ENCODE measurements at regions not wholly inside any gene's neighbourhood (a gene's known extent, or its start where the extent isn't known, plus 50 kb on each side); places are given as distances from the start of the nearest gene placed in this dataset.

DNA sequence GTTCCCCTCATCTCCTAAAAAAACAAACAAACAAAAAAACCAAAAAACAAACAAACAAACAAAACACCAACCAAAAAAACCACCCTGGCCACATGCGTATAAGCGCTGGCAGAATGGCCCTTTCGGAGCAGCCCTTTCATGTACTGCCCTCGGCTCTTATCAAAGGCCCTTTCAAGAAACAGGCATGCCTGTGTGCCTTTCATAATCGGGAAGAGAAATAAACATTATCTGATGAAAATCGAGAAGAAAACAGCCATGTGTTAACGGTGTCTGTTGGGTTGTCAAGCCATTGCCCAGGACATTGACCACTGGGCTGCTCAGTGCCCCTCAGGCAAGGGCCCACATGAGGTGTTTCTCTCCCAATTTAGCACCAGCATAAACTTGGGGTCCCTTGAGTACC, 68.3 kb downstream of the PJA1 start:
- no peaks in the 10 kb centered on the region for H3K36me3 ChIP-seq (ENCODE audit: insufficient read depth, low read depth, low read length)
- no peak overlapping the region for H3K27ac ChIP-seq (ENCODE audit: low read length)
- H3K9me3 ChIP-seq (ENCODE audit: insufficient read depth, low read depth, low read length) = no peaks in the 10 kb centered on the region
- H3K27me3 ChIP-seq (ENCODE audit: insufficient read depth, low read length) = no peaks in the 10 kb centered on the region
- H3K4me1 ChIP-seq (ENCODE audit: insufficient read depth, low read length) = no peaks in the 10 kb centered on the region
- no peak overlapping the region for H3K9ac ChIP-seq (ENCODE audit: low read depth, low read length)
- no peak overlapping the region for H3K4me3 ChIP-seq (ENCODE audit: low read length)

DNA sequence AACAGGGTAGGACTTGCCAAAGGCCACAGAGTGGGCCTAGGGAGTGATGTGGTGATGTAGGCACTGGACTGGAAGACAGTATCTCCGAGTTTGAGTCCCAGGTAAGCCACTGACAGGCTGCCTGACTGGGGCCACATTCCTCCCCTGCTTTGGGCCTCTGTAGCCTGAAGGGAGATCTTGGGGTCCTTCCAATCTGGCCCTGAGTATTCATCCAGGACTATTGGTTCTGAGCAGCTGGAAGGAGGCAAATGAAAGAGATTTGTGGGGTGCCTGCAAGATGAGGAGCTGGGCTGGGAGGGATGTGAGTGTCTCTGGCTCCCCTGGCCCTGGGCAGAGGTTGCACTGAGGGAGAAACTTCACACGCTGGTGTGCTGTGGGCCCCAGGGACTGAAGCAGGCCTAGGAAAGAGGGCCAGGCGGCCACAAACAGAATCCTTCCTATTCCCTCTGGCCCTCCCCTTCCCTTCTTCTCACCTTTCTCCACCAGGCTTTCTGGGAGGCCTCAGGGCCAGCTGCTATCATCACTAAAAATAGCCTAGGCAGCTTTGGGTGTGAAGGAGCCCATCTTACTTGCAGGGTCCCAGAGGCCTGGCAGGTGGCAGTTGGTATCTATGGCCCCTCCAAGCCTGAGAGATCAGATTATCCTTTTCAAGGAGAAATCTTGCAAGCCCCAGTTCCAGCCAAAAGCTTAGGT, 70.1 kb downstream of the PJA1 start:
- no peaks in the 10 kb centered on the region for H3K36me3 ChIP-seq (ENCODE audit: insufficient read depth, low read depth, low read length)
- H3K27me3 ChIP-seq (ENCODE audit: insufficient read depth, low read length) = no peaks in the 10 kb centered on the region
- H3K27ac ChIP-seq (ENCODE audit: low read length) = no peak overlapping the region
- no peaks in the 10 kb centered on the region for H3K9me3 ChIP-seq (ENCODE audit: insufficient read depth, low read depth, low read length)
- no peak overlapping the region for H3K9ac ChIP-seq (ENCODE audit: low read depth, low read length)
- no peak overlapping the region for H3K4me3 ChIP-seq (ENCODE audit: low read length)
- no peaks in the 10 kb centered on the region for H3K4me1 ChIP-seq (ENCODE audit: insufficient read depth, low read length)

DNA sequence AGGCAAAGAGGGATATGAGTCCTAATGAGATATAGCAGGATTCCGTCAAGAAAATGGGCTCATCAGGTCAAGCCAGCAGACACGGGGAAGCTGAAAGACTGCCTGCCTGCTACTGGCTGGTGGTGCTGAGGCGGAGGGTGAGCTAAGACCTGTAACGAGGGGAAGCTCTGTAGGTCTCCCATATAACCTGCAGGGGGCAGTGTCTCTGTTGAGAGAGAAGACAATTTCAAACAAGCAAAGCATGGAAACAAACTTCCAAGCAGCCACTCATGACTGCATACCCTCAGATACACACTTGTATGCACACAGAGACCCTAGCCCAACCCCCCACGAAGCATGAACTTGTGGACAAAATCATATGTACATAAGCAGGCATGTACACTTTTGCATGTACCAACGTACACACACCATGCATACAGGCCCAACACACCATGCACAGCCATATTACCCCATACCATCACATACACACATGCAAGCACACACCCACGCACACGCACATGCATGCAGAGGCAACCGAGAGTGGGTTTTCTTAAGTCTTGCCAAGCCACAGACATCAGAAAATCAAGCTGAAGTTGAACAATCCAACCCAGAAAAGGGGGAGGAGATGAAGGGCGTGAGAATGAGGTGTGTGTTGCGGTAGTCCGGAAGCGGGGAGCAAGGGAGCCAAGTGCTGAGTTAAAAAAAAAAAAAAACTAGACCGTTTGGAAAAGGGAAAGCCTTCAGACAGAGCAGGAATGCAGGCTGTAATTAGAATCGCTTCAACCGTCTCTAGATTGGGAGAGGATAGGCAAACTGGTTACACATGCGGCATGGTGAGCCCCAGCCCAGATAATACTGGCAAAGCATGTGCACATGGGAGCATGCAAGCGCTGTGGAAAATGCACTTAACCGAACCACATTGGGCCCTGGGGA, 71.0 kb downstream of the PJA1 start:
- Histone ChIP-seq H3K4me1 (ENCODE audit: insufficient read depth, low read length) (no peaks in the 10 kb centered on the region), H3K27me3 (ENCODE audit: insufficient read depth, low read length) (no peaks in the 10 kb centered on the region), H3K4me3 (ENCODE audit: low read length) (no peak overlapping the region), H3K9ac (ENCODE audit: low read depth, low read length) (no peak overlapping the region), H3K27ac (ENCODE audit: low read length) (no peak overlapping the region), H3K9me3 (ENCODE audit: insufficient read depth, low read depth, low read length) (no peaks in the 10 kb centered on the region), H3K36me3 (ENCODE audit: insufficient read depth, low read depth, low read length) (no peaks in the 10 kb centered on the region)

DNA sequence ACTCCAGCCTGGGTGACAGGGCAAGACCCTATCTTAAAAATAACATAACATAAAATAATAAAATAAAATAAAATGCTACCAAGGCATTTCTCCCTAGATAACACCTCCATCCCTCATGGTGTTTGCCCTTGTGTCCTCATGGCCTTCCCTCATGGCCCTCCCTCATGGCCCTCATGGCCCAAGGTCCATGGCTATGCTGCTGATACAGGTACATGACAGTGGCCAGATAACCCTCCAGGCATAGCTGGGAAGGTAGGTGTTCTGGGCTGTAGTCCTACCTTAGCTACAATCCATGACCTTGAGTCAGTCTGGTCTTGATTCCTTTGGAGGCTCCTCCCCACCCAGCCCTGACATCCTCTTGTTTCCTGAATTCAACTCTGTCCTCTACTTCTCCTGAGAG, 75.2 kb downstream of the PJA1 start:
- H3K4me1 ChIP-seq (ENCODE audit: insufficient read depth, low read length) = no peaks in the 10 kb centered on the region
- H3K36me3 ChIP-seq (ENCODE audit: insufficient read depth, low read depth, low read length) = no peaks in the 10 kb centered on the region
- H3K9me3 ChIP-seq (ENCODE audit: insufficient read depth, low read depth, low read length) = no peaks in the 10 kb centered on the region
- no peak overlapping the region for H3K27ac ChIP-seq (ENCODE audit: low read length)
- H3K4me3 ChIP-seq (ENCODE audit: low read length) = no peak overlapping the region
- H3K9ac ChIP-seq (ENCODE audit: low read depth, low read length) = no peak overlapping the region
- H3K27me3 ChIP-seq (ENCODE audit: insufficient read depth, low read length) = no peaks in the 10 kb centered on the region

DNA sequence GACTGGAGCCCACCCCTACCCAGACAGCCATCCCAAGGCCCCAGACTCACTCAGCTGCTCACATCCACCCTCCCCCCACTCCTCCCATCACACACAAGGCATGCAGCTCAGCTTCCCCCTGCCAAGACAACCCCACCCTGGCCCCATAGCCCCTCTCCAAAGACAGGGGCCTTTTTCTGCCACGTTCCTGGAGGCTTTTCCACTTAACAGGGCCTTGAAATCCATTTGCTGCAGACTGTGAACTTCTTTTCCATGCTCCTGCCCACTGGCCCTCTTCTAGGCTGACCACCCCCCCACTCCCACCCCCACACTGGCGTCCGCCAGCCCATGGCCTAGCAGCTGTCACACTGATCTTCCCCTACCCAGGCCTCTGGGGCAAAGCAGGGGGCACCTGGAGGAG, 76.0 kb downstream of the PJA1 start:
- H3K27ac ChIP-seq (ENCODE audit: low read length) = no peak overlapping the region

DNA sequence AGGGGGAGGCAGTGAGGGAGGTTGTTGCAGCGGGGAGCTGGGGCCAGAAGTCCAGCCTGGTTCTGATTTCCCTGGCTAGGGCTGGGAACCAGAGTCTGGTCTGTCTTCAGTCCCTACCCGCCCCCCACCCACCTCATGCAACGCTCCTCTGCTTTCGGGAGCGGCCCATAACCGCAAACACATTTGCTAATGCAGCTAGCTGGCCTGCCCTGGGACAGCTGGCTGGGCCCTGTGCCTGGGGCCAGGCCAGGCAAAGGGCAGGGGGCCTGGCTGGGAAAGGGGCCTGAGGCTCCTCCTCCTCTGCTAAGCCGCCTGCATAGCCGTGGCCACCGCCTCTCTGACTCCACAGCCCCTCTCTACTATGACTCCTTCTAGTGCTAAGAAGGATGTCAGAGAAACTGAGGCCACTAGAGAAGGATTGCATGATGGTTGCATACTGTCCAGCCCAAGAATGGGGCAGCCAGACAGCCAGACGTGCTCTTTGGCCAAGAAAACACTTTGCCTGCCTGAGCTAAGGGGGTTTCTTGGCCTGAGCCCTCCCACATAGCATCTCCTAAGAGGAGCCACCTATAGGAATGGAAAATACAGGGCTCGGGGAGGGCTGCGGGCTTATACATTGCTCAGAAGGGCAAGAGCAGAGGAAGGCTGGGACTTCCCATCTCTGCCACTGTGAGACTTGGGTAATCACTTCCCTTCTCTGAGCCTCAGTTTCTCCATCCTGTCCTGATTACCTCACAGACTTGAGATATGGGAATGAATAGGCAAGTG, 76.9 kb downstream of the PJA1 start:
- Histone ChIP-seq H3K9me3 (ENCODE audit: insufficient read depth, low read depth, low read length) (no peaks in the 10 kb centered on the region), H3K36me3 (ENCODE audit: insufficient read depth, low read depth, low read length) (no peaks in the 10 kb centered on the region), H3K4me3 (ENCODE audit: low read length) (no peak overlapping the region), H3K27me3 (ENCODE audit: insufficient read depth, low read length) (no peaks in the 10 kb centered on the region), H3K27ac (ENCODE audit: low read length) (no peak overlapping the region), H3K4me1 (ENCODE audit: insufficient read depth, low read length) (no peaks in the 10 kb centered on the region), H3K9ac (ENCODE audit: low read depth, low read length) (no peak overlapping the region)

More for the DNA sequence above, 76.0 kb downstream of the PJA1 start:
- no peak overlapping the region for H3K4me3 ChIP-seq (ENCODE audit: low read length)
- H3K36me3 ChIP-seq (ENCODE audit: insufficient read depth, low read depth, low read length) = no peaks in the 10 kb centered on the region
- no peaks in the 10 kb centered on the region for H3K4me1 ChIP-seq (ENCODE audit: insufficient read depth, low read length)
- no peaks in the 10 kb centered on the region for H3K9me3 ChIP-seq (ENCODE audit: insufficient read depth, low read depth, low read length)
- H3K27me3 ChIP-seq (ENCODE audit: insufficient read depth, low read length) = no peaks in the 10 kb centered on the region
- H3K9ac ChIP-seq (ENCODE audit: low read depth, low read length) = no peak overlapping the region

DNA sequence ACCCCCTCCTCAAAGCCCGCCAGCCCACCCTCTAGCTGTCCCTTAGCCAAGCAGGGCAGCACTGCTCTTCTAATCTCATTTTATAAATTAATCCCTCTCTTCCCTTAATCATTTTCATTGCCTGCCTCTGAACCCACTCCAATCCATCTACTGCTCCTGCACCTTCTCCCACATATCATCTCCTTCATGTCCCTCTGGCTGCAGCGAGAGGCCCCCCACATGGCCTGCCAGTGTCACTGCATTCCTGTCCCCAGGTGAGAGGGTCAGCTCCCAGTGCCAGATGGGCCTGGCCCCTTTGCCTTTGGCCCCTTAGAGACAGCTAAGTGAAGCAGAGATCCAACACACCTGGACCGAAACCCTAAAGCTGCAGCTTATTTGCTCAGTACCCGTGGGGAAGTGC, 79.4 kb downstream of the PJA1 start:
- Histone ChIP-seq H3K27me3 (ENCODE audit: insufficient read depth, low read length) (no peaks in the 10 kb centered on the region), H3K9me3 (ENCODE audit: insufficient read depth, low read depth, low read length) (no peaks in the 10 kb centered on the region), H3K4me3 (ENCODE audit: low read length) (no peak overlapping the region), H3K27ac (ENCODE audit: low read length) (no peak overlapping the region), H3K9ac (ENCODE audit: low read depth, low read length) (no peak overlapping the region), H3K4me1 (ENCODE audit: insufficient read depth, low read length) (no peaks in the 10 kb centered on the region; the same call in 1 of the 2 replicates), H3K36me3 (ENCODE audit: insufficient read depth, low read depth, low read length) (no peaks in the 10 kb centered on the region)

DNA sequence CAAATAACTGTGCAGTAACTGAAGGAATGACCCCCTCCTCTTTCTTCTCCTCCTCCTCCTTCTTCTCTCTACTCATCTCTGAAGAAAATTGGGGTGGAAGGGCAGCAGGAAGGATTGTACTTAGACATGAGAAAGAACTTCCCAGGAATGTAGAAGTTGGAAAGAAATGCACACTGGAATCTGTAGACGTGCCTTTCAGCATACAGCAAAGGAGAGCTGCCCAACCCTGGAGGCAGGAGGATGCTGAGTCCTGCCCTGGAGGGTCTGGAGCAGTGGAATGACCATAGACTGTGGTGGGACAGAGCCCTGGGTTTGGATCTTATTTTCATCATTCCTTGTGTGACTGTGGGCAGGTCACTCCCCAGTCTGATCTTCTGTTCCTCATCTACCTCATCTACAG, 80.1 kb downstream of the PJA1 start:
- Histone ChIP-seq H3K4me1 (ENCODE audit: insufficient read depth, low read length) (no peaks in the 10 kb centered on the region; the same call in 1 of the 2 replicates), H3K27ac (ENCODE audit: low read length) (no peak overlapping the region), H3K4me3 (ENCODE audit: low read length) (no peak overlapping the region), H3K9me3 (ENCODE audit: insufficient read depth, low read depth, low read length) (no peaks in the 10 kb centered on the region), H3K27me3 (ENCODE audit: insufficient read depth, low read length) (no peaks in the 10 kb centered on the region), H3K9ac (ENCODE audit: low read depth, low read length) (no peak overlapping the region), H3K36me3 (ENCODE audit: insufficient read depth, low read depth, low read length) (no peaks in the 10 kb centered on the region)

DNA sequence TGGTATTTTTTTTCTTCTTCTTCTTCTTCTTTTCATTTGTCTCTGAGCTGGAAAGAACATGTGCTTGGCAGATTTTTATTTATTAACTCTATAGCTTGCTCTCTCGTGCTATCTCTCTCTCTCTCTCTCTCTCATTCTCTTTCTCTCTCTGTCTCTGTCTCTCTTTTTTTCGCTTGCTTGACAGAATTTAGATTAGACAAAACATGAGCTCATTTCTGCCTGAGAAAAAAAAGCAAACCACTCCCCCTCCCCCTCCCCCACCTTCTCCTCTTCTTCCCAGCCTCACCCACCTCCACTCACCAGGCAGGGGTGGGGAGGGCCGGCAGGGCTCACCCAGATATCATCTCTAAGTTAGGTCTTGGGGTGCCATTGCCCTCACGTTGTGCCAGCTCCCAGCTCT, 81.5 kb downstream of the PJA1 start:
- H3K9me3 ChIP-seq (ENCODE audit: insufficient read depth, low read depth, low read length) = no peaks in the 10 kb centered on the region
- no peaks in the 10 kb centered on the region for H3K27me3 ChIP-seq (ENCODE audit: insufficient read depth, low read length)
- H3K9ac ChIP-seq (ENCODE audit: low read depth, low read length) = no peak overlapping the region
- H3K27ac ChIP-seq (ENCODE audit: low read length) = no peak overlapping the region
- H3K36me3 ChIP-seq (ENCODE audit: insufficient read depth, low read depth, low read length) = no peaks in the 10 kb centered on the region
- H3K4me3 ChIP-seq (ENCODE audit: low read length) = no peak overlapping the region
- no peaks in the 10 kb centered on the region; the same call in 1 of the 2 replicates for H3K4me1 ChIP-seq (ENCODE audit: insufficient read depth, low read length)

DNA sequence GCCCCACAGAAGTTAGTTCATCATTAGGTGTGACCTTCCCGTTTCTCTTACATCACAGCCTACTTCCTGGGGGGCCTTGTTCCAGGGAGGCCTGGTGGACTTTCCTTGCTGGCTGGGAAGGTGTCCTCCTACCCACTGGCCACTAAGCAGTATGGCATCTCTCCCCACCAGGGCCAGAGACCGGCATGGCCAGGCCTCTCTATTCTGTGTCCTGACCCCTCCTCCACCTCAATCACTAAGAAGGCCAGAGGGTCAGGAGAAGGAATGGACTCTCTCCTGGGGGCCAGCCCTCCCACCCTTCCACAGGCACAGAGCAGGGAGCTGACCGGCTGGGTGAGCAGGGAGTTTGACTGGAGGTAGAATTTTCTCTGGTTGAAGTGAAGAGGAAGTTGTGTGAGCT, 81.9 kb downstream of the PJA1 start:
- Histone ChIP-seq H3K36me3 (ENCODE audit: insufficient read depth, low read depth, low read length) (no peaks in the 10 kb centered on the region), H3K27me3 (ENCODE audit: insufficient read depth, low read length) (no peaks in the 10 kb centered on the region), H3K27ac (ENCODE audit: low read length) (no peak overlapping the region), H3K9me3 (ENCODE audit: insufficient read depth, low read depth, low read length) (no peaks in the 10 kb centered on the region), H3K9ac (ENCODE audit: low read depth, low read length) (no peak overlapping the region), H3K4me1 (ENCODE audit: insufficient read depth, low read length) (no peaks in the 10 kb centered on the region; the same call in 1 of the 2 replicates), H3K4me3 (ENCODE audit: low read length) (no peak overlapping the region)

DNA sequence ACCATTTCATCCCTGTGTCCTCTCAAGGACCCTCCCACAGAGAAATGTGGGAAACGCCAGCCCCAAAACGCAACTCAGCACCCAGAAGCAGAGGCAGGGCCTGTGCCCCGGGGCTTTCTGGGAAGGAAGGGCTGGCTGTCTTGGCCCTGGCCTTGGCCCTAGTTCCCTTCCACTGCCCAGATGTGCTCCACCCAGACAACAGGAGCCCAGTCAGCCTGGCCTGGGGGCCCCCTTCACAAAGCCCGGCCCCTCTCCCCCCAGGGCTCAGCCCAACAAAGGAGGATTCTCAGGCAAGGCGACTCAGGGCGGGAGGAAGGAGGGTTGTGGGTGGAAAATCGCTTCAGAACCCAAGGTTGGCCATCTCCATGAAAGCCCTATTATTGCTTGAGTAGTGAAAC, 82.5 kb downstream of the PJA1 start:
- no peaks in the 10 kb centered on the region for H3K9me3 ChIP-seq (ENCODE audit: insufficient read depth, low read depth, low read length)
- no peak overlapping the region for H3K27ac ChIP-seq (ENCODE audit: low read length)
- H3K27me3 ChIP-seq (ENCODE audit: insufficient read depth, low read length) = no peaks in the 10 kb centered on the region
- no peaks in the 10 kb centered on the region for H3K36me3 ChIP-seq (ENCODE audit: insufficient read depth, low read depth, low read length)
- H3K9ac ChIP-seq (ENCODE audit: low read depth, low read length) = no peak overlapping the region
- no peaks in the 10 kb centered on the region; the same call in 1 of the 2 replicates for H3K4me1 ChIP-seq (ENCODE audit: insufficient read depth, low read length)
- H3K4me3 ChIP-seq (ENCODE audit: low read length) = no peak overlapping the region
